ENCODE measurements at regions not wholly inside any gene's neighbourhood (a gene's known extent, or its start where the extent isn't known, plus 50 kb on each side); places are given as distances from the start of the nearest gene placed in this dataset.

GRCh38 chr10:31263903-31264302 is 55.1 kb upstream of the ZEB1 start:
- ATAC-seq: no peak
- no peaks in the 10 kb centered on the region for H3K36me3 ChIP-seq
- H3K9me3 ChIP-seq: no peaks in the 10 kb centered on the region
- intact Hi-C loops (cut with DNase I): no loop called here
- no peaks in the 10 kb centered on the region for H3K4me1 ChIP-seq
- no peak overlapping the region for H3K4me3 ChIP-seq
- no peaks in the 10 kb centered on the region for H3K27me3 ChIP-seq
- no peak overlapping the region for H3K27ac ChIP-seq
- no peak for DNase-seq
- no peak for TF ChIP-seq CTCF (IDR thresholded peaks at IDR 0.05)

GRCh38 chr10:31268444-31269303 is 50.3 kb upstream of the ZEB1 start:
- Histone ChIP-seq H3K4me3 (no peak overlapping the region), H3K4me1 (no peaks in the 10 kb centered on the region), H3K27ac (no peak overlapping the region), H3K9me3 (peaks cover 0 to 3% of the 10 kb centered on the region in 2 donors), H3K27me3 (no peaks in the 10 kb centered on the region), H3K36me3 (no peaks in the 10 kb centered on the region)
- intact Hi-C loops (cut with DNase I): no loop called here
- ATAC-seq (no peak), DNase-seq (no peak)
- TF ChIP-seq CTCF (IDR thresholded peaks at IDR 0.05): no peak

Measured in left lung (tissue), 4 donors.